ENCODE measurements at regions not wholly inside any gene's neighbourhood (a gene's known extent, or its start where the extent isn't known, plus 50 kb on each side); places are given as distances from the start of the nearest gene placed in this dataset.

DNA sequence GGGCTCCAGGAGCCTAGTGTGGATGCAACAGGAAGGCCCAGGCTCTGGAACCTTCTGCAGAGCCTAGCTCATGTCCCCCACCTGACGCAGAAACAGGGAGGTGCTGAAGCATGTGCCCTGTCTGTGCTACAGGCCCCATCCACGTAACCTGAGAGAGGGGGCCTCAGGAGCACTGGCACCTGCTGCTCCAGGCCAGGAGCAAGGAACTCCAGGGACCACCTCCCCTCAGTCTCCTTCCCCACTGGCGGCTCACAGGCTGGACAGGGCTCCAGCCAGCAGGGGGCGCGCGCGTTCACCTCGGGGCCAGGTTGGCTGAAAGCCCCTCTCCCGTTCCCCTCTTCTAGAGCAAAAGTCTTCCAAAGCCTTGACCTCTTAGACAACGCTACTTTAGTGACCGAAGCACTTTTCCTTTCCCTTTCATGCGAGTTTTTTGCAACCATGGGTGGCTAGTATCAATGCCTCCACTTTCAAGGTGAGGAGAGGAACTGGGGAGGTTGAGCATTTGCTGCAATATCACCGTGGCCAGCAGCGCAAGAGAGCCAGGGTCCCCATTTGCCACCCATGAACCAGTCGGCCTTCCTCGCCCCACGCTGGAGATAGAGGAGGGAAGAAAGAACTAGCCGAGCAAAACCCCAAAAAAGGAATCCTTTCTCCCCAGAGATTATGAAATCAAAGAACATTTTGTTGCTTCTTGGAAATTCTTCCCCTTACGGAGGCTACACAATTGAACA, 52.4 kb upstream of the GPR157 start:
- H3K9me3 ChIP-seq (ENCODE audit: control insufficient read depth, insufficient read depth, low read length): no peaks in the 10 kb centered on the region
- peak overlapping the region; percentile 70 for H2AFZ ChIP-seq (replicated peaks; ENCODE audit: low read length, poor library complexity)
- no peaks in the 10 kb centered on the region for H3K27me3 ChIP-seq (ENCODE audit: control insufficient read depth, insufficient read depth, low read length)
- peak overlapping the region; percentile 99 for H3K4me2 ChIP-seq (ENCODE audit: low read depth, low read length)
- peak overlapping the region; percentile 82 for H3K56ac ChIP-seq (ENCODE audit: extremely low read depth, insufficient read depth, low read length)
- H3K4me1 ChIP-seq (ENCODE audit: control insufficient read depth, insufficient read depth, low read length): peaks cover 20% of the 10 kb centered on the region
- peak overlapping the region; percentile 98 for H4K5ac ChIP-seq (ENCODE audit: low read depth, low read length)
- in situ Hi-C loops (cut with MboI; ENCODE audit: low sequenced_read_pairs) (no loop called here), dilution Hi-C loops (cut with HindIII; ENCODE audit: low sequenced_read_pairs, unreplicated experiment) (no loop called here), intact Hi-C loops (cut with micrococcal nuclease) (no loop called here)
- H3K4me3 ChIP-seq (ENCODE audit: insufficient read depth, low read depth, low read length): peak overlapping the region; percentile 87
- ATAC-seq (ENCODE audit: low read depth) (peak; percentile 40), DNase-seq (peak; percentile 49)
- H3K23ac ChIP-seq (ENCODE audit: low read depth, low read length): peak overlapping the region; percentile 95
- peak overlapping the region; percentile 90 for H2BK20ac ChIP-seq (ENCODE audit: low read depth, low read length)
- peak overlapping the region; percentile 98 for H2AK5ac ChIP-seq (ENCODE audit: low read depth, low read length)
- H3K9ac ChIP-seq (ENCODE audit: low read depth, low read length): peak overlapping the region; percentile 95
- H4K91ac ChIP-seq (ENCODE audit: insufficient read depth, low read depth, low read length): peak overlapping the region; percentile 95
- peaks cover 34 to 86% of the 10 kb centered on the region in 2 experiments for H3K79me1 ChIP-seq (ENCODE audit: low read depth in 1 of 2, low read length in 2 of 2)
- H2BK5ac ChIP-seq (ENCODE audit: low read depth, low read length, poor library complexity, severe bottlenecking): peak overlapping the region; percentile 87
- peak overlapping the region; percentile 64; the same call in 2 of the 3 replicates for H2BK15ac ChIP-seq (ENCODE audit: low read depth, low read length)
- H3K4ac ChIP-seq (ENCODE audit: low read depth, low read length): peak overlapping the region; percentile 86
- 53% methylated on average over 3 of the region's 19 CpGs; no CpG with 5 or more reads in 1 of the 2 experiments for WGBS, 2 experiments (ENCODE audit: extremely low coverage in 2 of 2, insufficient read length in 1 of 2)
- CTCF ChIA-PET: interaction anchor here (0.6 kb wide), 2 partner anchors 15 to 17 kb away, joined by 3 read pairs; no protein-coding TSS in a partner anchor
- H3K14ac ChIP-seq (replicated peaks; ENCODE audit: low read depth, low read length): peak overlapping the region; percentile 99
- no TSS peak for BruUV-seq (replicated peaks)
- H3K27ac ChIP-seq (ENCODE audit: insufficient read depth, low read length): peak overlapping the region; percentile 94
- H2AK9ac ChIP-seq (replicated peaks; ENCODE audit: low read depth, low read length, poor library complexity): peak overlapping the region; percentile 92
- peak overlapping the region; percentile 98 for H4K8ac ChIP-seq (ENCODE audit: low read depth in 2 of 2, low read length in 2 of 2)
- POLR2A ChIA-PET (ENCODE audit: unreplicated experiment): interaction anchor here (0.6 kb wide), 1 partner anchor 64 kb away, joined by 3 read pairs; no protein-coding TSS in a partner anchor
- peak overlapping the region; percentile 98 for H3K18ac ChIP-seq (ENCODE audit: low read depth, low read length)
- H2BK120ac ChIP-seq (ENCODE audit: low read depth, low read length): peak overlapping the region; percentile 96
- peaks cover 30% of the 10 kb centered on the region for H3K9me1 ChIP-seq (ENCODE audit: insufficient read depth, low read length)
- H4K20me1 ChIP-seq (ENCODE audit: insufficient read depth, low read length): peaks cover 46% of the 10 kb centered on the region
- peaks cover 29% of the 10 kb centered on the region for H3K36me3 ChIP-seq (ENCODE audit: control insufficient read depth, insufficient read depth, low read length)
- TF ChIP-seq MAFK (IDR thresholded peaks at IDR 0.05; ENCODE audit: low read depth, low read length): no peak
- TF ChIP-seq, protein P1, sequence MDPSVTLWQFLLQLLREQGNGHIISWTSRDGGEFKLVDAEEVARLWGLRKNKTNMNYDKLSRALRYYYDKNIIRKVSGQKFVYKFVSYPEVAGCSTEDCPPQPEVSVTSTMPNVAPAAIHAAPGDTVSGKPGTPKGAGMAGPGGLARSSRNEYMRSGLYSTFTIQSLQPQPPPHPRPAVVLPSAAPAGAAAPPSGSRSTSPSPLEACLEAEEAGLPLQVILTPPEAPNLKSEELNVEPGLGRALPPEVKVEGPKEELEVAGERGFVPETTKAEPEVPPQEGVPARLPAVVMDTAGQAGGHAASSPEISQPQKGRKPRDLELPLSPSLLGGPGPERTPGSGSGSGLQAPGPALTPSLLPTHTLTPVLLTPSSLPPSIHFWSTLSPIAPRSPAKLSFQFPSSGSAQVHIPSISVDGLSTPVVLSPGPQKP (IDR thresholded peaks at IDR 0.05; ENCODE audit: borderline replicate concordance, low read depth, low read length): no peak
- no peak for TF ChIP-seq FOS (IDR thresholded peaks at IDR 0.05; ENCODE audit: low read depth, low read length)
- peak; percentile 27; the same call in 1 of the 2 replicates for TF ChIP-seq MXI1 (IDR thresholded peaks at IDR 0.05; ENCODE audit: borderline replicate concordance, low read depth, low read length)
- TF ChIP-seq, protein P2, sequence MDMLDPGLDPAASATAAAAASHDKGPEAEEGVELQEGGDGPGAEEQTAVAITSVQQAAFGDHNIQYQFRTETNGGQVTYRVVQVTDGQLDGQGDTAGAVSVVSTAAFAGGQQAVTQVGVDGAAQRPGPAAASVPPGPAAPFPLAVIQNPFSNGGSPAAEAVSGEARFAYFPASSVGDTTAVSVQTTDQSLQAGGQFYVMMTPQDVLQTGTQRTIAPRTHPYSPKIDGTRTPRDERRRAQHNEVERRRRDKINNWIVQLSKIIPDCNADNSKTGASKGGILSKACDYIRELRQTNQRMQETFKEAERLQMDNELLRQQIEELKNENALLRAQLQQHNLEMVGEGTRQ (IDR thresholded peaks at IDR 0.05; ENCODE audit: low read depth, low read length): no peak
- TF ChIP-seq RFX5 (IDR thresholded peaks at IDR 0.05; ENCODE audit: low read depth, low read length): no peak
- TF ChIP-seq CEBPB (IDR thresholded peaks at IDR 0.05; ENCODE audit: low read depth, low read length): no peak
- no peak for TF ChIP-seq NFE2L2 (IDR thresholded peaks at IDR 0.05; ENCODE audit: low read depth, low read length)
- no peak for TF ChIP-seq BHLHE40 (IDR thresholded peaks at IDR 0.05; ENCODE audit: low read depth, low read length)
- TF ChIP-seq CHD1 (IDR thresholded peaks at IDR 0.05; ENCODE audit: low read depth, low read length): no peak
- no peak for TF ChIP-seq RCOR1 (IDR thresholded peaks at IDR 0.05; ENCODE audit: insufficient replicate concordance, low read length)
- TF ChIP-seq POLR2A (IDR thresholded peaks at IDR 0.05; ENCODE audit: low read depth, low read length): no peak; the same call in 1 of the 2 replicates
- peak; percentile 51 for TF ChIP-seq SMC3 (IDR thresholded peaks at IDR 0.05; ENCODE audit: low read depth, low read length)
- TF ChIP-seq MAZ (IDR thresholded peaks at IDR 0.05; ENCODE audit: borderline replicate concordance, low read depth, low read length): no peak
